ENCODE measurements at regions not wholly inside any gene's neighbourhood (a gene's known extent, or its start where the extent isn't known, plus 50 kb on each side); places are given as distances from the start of the nearest gene placed in this dataset.

GRCh38 chr17:71948703-71949422 lies 172.0 kb upstream of the SOX9 start:
- TF ChIP-seq CTCF (IDR thresholded peaks at IDR 0.05; ENCODE audit: insufficient read depth, low read depth, low read length) = no peak
- no peak overlapping the region for H3K4me3 ChIP-seq (ENCODE audit: low read depth, low read length)
- DNase-seq (ENCODE audit: low read depth) = no peak

- peak; percentile 2 for DNase-seq (ENCODE audit: low read depth)
- peak; percentile 43 for TF ChIP-seq CTCF (IDR thresholded peaks at IDR 0.05; ENCODE audit: insufficient read depth, low read depth, low read length)
These were observed 161.7 kb upstream of the SOX9 start for GRCh38 chr17:71959154-71959553.

GRCh38 chr17:71963351-71963750 lies 157.5 kb upstream of the SOX9 start:
- no peak overlapping the region for H3K4me3 ChIP-seq (ENCODE audit: low read depth, low read length)
- no peak for DNase-seq (ENCODE audit: low read depth)
- no peak for TF ChIP-seq CTCF (IDR thresholded peaks at IDR 0.05; ENCODE audit: insufficient read depth, low read depth, low read length)

More at GRCh38 chr17:71959154-71959553, 161.7 kb upstream of the SOX9 start:
- H3K4me3 ChIP-seq (ENCODE audit: low read depth, low read length) = no peak overlapping the region

GRCh38 chr17:71963791-71964190 lies 157.0 kb upstream of the SOX9 start:
- TF ChIP-seq CTCF (IDR thresholded peaks at IDR 0.05; ENCODE audit: insufficient read depth, low read depth, low read length) = no peak
- no peak for DNase-seq (ENCODE audit: low read depth)
- no peak overlapping the region for H3K4me3 ChIP-seq (ENCODE audit: low read depth, low read length)

- no peak for DNase-seq (ENCODE audit: low read depth)
- no peak for TF ChIP-seq CTCF (IDR thresholded peaks at IDR 0.05; ENCODE audit: insufficient read depth, low read depth, low read length)
- H3K4me3 ChIP-seq (ENCODE audit: low read depth, low read length) = no peak overlapping the region
These were observed 156.3 kb upstream of the SOX9 start for GRCh38 chr17:71964559-71964958.

- no peak for DNase-seq (ENCODE audit: low read depth)
- no peak overlapping the region for H3K4me3 ChIP-seq (ENCODE audit: low read depth, low read length)
- TF ChIP-seq CTCF (IDR thresholded peaks at IDR 0.05; ENCODE audit: insufficient read depth, low read depth, low read length) = no peak
These were observed 154.8 kb upstream of the SOX9 start for GRCh38 chr17:71966055-71966454.

All from fibroblast of villous mesenchyme (primary cell).